HCT116 (cell line): ENCODE measurements at regions not wholly inside any gene's neighbourhood (a gene's known extent, or its start where the extent isn't known, plus 50 kb on each side); places are given as distances from the start of the nearest gene placed in this dataset.

Source experiments
- ATF3 ChIP-seq: IDR thresholded peaks from 2 replicates; pipeline ENCODE4 v1.6.1; 2012
- CBX3 ChIP-seq: IDR thresholded peaks from 2 replicates; pipeline ENCODE4 v1.6.1; 2012; ENCODE audit warnings: low read depth
- CTCF ChIP-seq, 3 experiments: fragments of 200-600 bp in 1 of 3; sonication (generic) in 1 of 3; IDR thresholded peaks in 2 of 3; conservative IDR thresholded peaks in 1 of 3; 2 replicates each; pipeline ENCODE4 v1.5.1; 2012 to 2017; ENCODE audit warnings: low read depth in 2 of 3, low read length in 2 of 3, antibody characterized with exemption in 1 of 3, borderline replicate concordance in 1 of 3, control low read depth in 1 of 3, mild to moderate bottlenecking in 1 of 3, mixed read lengths in 1 of 3, mixed run types in 1 of 3, moderate library complexity in 1 of 3; ENCODE audit not compliant: insufficient read depth in 1 of 3
- EGR1 ChIP-seq: IDR thresholded peaks from 2 replicates; pipeline ENCODE4 v1.6.1; 2012; ENCODE audit warnings: low read depth
- ELF1 ChIP-seq: IDR thresholded peaks from 2 replicates; pipeline ENCODE4 v1.6.1; 2012; ENCODE audit warnings: low read depth, borderline replicate concordance
- POLR2A ChIP-seq: IDR thresholded peaks from 2 replicates; pipeline ENCODE4 v1.7.0; 2011; ENCODE audit warnings: borderline replicate concordance; ENCODE audit not compliant: insufficient read depth, insufficient read length; ENCODE audit errors: extremely low read depth
- SP1 ChIP-seq: IDR thresholded peaks from 2 replicates; pipeline ENCODE4 v1.6.1; 2012; ENCODE audit warnings: low read depth
- TCF7L2 ChIP-seq: IDR thresholded peaks from 2 replicates; pipeline ENCODE4 v1.7.0; 2011; ENCODE audit warnings: borderline replicate concordance, inconsistent platforms; ENCODE audit not compliant: insufficient read depth, insufficient read length; ENCODE audit errors: extremely low read depth
- ZFX ChIP-seq: fragments of 450-650 bp; IDR thresholded peaks from 2 replicates; pipeline ENCODE4 v1.6.1; 2017
- ZNF274 ChIP-seq: fragments of 200-500 bp; sonication (Bioruptor generic); IDR thresholded peaks from 2 replicates; pipeline ENCODE4 v1.6.1; 2014; ENCODE audit warnings: mild to moderate bottlenecking, low read depth, low read length, inconsistent platforms

DNA sequence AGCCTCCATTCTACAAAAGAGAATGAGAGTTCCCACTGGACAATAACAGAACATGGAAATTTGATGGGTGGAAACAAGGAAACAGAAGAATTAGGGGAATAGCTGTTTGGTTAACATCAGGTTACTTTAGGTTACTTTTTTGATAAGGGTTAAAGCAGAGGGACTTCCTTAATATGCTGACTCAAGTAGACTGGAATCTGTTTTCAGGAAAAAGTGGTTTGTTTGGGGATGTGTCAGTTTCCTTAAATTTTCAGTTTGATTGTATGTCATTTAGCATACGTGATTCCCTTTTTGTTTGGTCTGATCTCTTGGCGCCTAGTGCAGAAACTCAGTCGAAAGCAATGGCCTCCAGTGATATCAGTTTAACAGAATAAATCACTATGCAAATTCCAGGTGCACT lies 411.8 kb upstream of the GRM7 start:
- TF ChIP-seq EGR1 (no peak), ZNF274 (no peak), CTCF (IDR thresholded peaks at IDR 0.05 in 2 of 3, conservative IDR thresholded peaks at IDR 0.05 in 1 of 3; ENCODE audit: borderline replicate concordance in 1 of 3, insufficient read depth in 1 of 3, low read depth in 2 of 3, low read length in 2 of 3) (no peak), SP1 (no peak), ATF3 (no peak), TCF7L2 (no peak), ELF1 (no peak), POLR2A (no peak), ZFX (no peak), CBX3 (no peak)
